NCI-H69 (cell line): ENCODE measurements at regions not wholly inside any gene's neighbourhood (a gene's known extent, or its start where the extent isn't known, plus 50 kb on each side); places are given as distances from the start of the nearest gene placed in this dataset.

ENCODE experiments used
- DNase-seq: peaks from one replicate; lab custom pipeline; 2025; lab: John Stamatoyannopoulos, UW

- DNase-seq: peak; percentile 100
Measured at GRCh38 chr1:181390410-181391077, 92.8 kb upstream of the CACNA1E start.

GRCh38 chr1:181391301-181391900 lies 91.9 kb upstream of the CACNA1E start:
- DNase-seq: peak; percentile 98

- no peak for DNase-seq
Measured at GRCh38 chr1:181392133-181392532, 91.2 kb upstream of the CACNA1E start.

- DNase-seq: peak; percentile 71
Measured at GRCh38 chr1:181392613-181393220, 90.6 kb upstream of the CACNA1E start.

GRCh38 chr1:181394766-181395165 lies 88.6 kb upstream of the CACNA1E start:
- DNase-seq: peak; percentile 44

- DNase-seq: no peak
Measured at GRCh38 chr1:181396171-181396670, 87.1 kb upstream of the CACNA1E start.

GRCh38 chr1:181396811-181397210 lies 86.5 kb upstream of the CACNA1E start:
- DNase-seq: no peak

GRCh38 chr1:181397845-181398244 lies 85.5 kb upstream of the CACNA1E start:
- peak; percentile 70 for DNase-seq

- DNase-seq: no peak
Measured at GRCh38 chr1:181398544-181398943, 84.8 kb upstream of the CACNA1E start.

- DNase-seq: no peak
Measured at GRCh38 chr1:181405584-181405983, 77.7 kb upstream of the CACNA1E start.

GRCh38 chr1:181406989-181407388 lies 76.3 kb upstream of the CACNA1E start:
- peak; percentile 32 for DNase-seq

GRCh38 chr1:181409981-181410380 lies 73.3 kb upstream of the CACNA1E start:
- DNase-seq: no peak

GRCh38 chr1:181412746-181413145 lies 70.6 kb upstream of the CACNA1E start:
- DNase-seq: no peak

GRCh38 chr1:181413195-181413815 lies 70.0 kb upstream of the CACNA1E start:
- no peak for DNase-seq

GRCh38 chr1:181413836-181414235 lies 69.5 kb upstream of the CACNA1E start:
- DNase-seq: no peak

GRCh38 chr1:181416268-181416860 lies 67.0 kb upstream of the CACNA1E start:
- no peak for DNase-seq

- no peak for DNase-seq
Measured at GRCh38 chr1:181417915-181418314, 65.4 kb upstream of the CACNA1E start.

- peak; percentile 94 for DNase-seq
Measured at GRCh38 chr1:181423301-181423918, 59.9 kb upstream of the CACNA1E start.

GRCh38 chr1:181424786-181425403 lies 58.4 kb upstream of the CACNA1E start:
- DNase-seq: peak; percentile 92

GRCh38 chr1:181425566-181425965 lies 57.8 kb upstream of the CACNA1E start:
- no peak for DNase-seq

GRCh38 chr1:181429462-181429861 lies 53.9 kb upstream of the CACNA1E start:
- no peak for DNase-seq
